ENCODE measurements at regions not wholly inside any gene's neighbourhood (a gene's known extent, or its start where the extent isn't known, plus 50 kb on each side); places are given as distances from the start of the nearest gene placed in this dataset.
"Not testable (repeated sequence)": the region's sequence is repeated elsewhere in the genome, so short reads cannot be mapped to it uniquely, and the experiment has no call there.

DNA sequence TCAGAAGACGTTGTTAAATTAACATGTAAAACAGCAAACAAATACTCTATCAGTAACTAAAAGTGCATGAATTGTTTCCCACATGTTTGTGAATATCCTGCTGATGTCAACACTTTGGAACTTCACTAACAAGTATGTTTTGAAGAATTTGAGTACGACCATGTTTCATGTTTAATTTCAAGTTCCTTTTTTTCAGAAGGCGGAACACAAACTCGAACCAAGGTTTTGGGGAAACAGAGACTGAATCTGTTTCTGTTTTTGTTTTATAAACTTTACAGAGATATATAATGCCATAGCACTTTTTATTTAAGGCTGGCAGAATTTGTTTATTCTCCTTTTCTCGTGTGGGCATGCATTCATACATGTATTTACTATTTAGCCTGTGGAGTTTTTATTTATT is 509.3 kb upstream of the CITED2 start:
- no peaks in the 10 kb centered on the region for H3K4me1 ChIP-seq (ENCODE audit: control insufficient read depth, insufficient read depth, low read length, poor library complexity, severe bottlenecking)
- no peaks in the 10 kb centered on the region for H3K9me3 ChIP-seq (ENCODE audit: control insufficient read depth, low read length)
- no peaks in the 10 kb centered on the region for H3K27me3 ChIP-seq (replicated peaks; ENCODE audit: control insufficient read depth, insufficient read depth, low read length, poor library complexity, severe bottlenecking)
- H3K4me3 ChIP-seq (ENCODE audit: insufficient read depth, low read depth, low read length, poor library complexity, severe bottlenecking) = no peak overlapping the region
- DNase-seq = no peak
- H3K27ac ChIP-seq (ENCODE audit: insufficient read depth, low read length, poor library complexity, severe bottlenecking) = no peak overlapping the region
- no peaks in the 10 kb centered on the region for H3K36me3 ChIP-seq (ENCODE audit: control insufficient read depth, insufficient read depth, low read length)

DNA sequence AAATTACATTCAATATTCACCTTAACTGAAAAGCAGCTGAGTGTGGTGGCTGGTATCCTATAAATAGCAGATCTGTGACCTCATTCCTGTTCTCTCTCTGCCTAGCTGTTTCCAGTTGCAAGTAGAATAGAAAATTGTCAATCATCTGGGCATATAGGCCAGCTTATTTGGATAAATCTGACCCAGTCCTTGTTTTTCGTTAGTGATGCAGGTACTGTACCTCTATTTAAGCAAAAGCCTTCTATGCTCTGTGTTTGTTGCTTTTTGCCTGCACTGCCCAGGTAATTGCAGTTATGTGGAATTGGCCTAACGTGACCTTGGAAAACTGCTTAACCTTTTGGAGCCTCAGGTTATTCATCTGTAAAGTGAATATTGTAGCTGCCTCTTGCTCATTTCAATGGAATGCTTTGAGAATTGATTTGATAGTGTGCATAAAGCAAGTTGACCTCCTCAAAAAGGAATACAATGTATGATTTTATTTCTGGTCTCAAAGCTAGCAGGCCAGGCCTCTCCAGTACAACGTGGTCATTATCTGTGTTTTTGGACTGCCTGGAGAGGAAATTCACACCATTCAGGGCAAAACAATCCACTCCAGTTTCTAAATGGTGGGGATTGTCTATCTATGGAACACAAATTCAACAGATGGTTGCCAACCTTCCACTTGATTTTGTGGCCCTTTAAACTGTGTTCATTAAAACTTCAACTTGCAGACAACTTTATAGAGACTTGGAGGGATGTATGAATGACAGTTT is 508.7 kb upstream of the CITED2 start:
- Histone ChIP-seq H3K27ac (ENCODE audit: insufficient read depth, low read length, poor library complexity, severe bottlenecking) (no peak overlapping the region), H3K27me3 (replicated peaks; ENCODE audit: control insufficient read depth, insufficient read depth, low read length, poor library complexity, severe bottlenecking) (no peaks in the 10 kb centered on the region), H3K36me3 (ENCODE audit: control insufficient read depth, insufficient read depth, low read length) (no peaks in the 10 kb centered on the region), H3K4me3 (ENCODE audit: insufficient read depth, low read depth, low read length, poor library complexity, severe bottlenecking) (no peak overlapping the region), H3K9me3 (ENCODE audit: control insufficient read depth, low read length) (no peaks in the 10 kb centered on the region), H3K4me1 (ENCODE audit: control insufficient read depth, insufficient read depth, low read length, poor library complexity, severe bottlenecking) (no peaks in the 10 kb centered on the region)
- no peak for DNase-seq

DNA sequence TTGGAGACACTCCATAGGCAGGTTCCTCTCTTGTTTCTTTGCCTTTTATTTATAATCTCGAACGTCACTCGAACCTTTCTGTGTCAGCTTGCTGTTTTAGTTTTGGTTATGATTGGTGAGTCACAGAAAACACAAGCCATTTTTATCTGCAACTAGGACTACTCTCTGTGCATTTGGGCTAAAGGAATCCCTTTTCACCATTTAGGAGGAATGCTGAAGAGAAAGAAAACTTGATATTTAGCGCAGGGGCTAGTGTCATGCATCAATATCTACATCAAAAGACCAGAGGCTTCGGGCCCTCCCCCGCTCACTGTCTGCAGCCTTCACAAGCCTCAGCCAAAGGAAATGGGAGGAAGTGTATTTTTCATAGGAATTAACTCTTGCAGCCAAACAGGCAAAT is 507.8 kb upstream of the CITED2 start:
- no peak for DNase-seq
- Histone ChIP-seq H3K27ac (ENCODE audit: insufficient read depth, low read length, poor library complexity, severe bottlenecking) (no peak overlapping the region), H3K4me3 (ENCODE audit: insufficient read depth, low read depth, low read length, poor library complexity, severe bottlenecking) (no peak overlapping the region), H3K36me3 (ENCODE audit: control insufficient read depth, insufficient read depth, low read length) (no peaks in the 10 kb centered on the region), H3K9me3 (ENCODE audit: control insufficient read depth, low read length) (no peaks in the 10 kb centered on the region), H3K4me1 (ENCODE audit: control insufficient read depth, insufficient read depth, low read length, poor library complexity, severe bottlenecking) (no peaks in the 10 kb centered on the region), H3K27me3 (replicated peaks; ENCODE audit: control insufficient read depth, insufficient read depth, low read length, poor library complexity, severe bottlenecking) (no peaks in the 10 kb centered on the region)

DNA sequence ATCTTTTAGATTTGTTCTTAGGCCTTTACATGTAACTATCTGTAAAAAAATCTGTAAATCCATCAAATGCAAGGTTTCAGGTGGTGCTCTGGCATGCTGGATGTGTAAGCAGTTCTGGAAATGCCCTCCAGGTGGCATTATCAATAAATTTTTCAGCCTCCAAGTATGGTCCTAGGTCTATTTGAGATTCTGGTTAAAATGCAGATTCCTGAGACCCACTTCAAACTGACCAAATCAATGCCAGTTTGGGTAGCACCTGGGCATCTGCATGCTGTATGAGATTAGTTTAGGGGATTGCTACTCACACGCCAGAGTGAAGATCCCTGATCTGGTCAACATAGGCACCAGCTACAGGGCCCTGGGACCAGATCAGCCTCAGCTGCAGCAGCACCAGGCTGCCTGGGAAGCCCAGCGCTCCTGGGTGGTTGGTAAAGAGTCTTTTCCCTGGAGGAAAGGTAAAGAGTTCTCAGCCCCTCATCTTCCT is 507.3 kb upstream of the CITED2 start:
- no peak overlapping the region for H3K4me3 ChIP-seq (ENCODE audit: insufficient read depth, low read depth, low read length, poor library complexity, severe bottlenecking)
- no peaks in the 10 kb centered on the region for H3K4me1 ChIP-seq (ENCODE audit: control insufficient read depth, insufficient read depth, low read length, poor library complexity, severe bottlenecking)
- no peaks in the 10 kb centered on the region for H3K36me3 ChIP-seq (ENCODE audit: control insufficient read depth, insufficient read depth, low read length)
- H3K9me3 ChIP-seq (ENCODE audit: control insufficient read depth, low read length) = no peaks in the 10 kb centered on the region
- no peak overlapping the region for H3K27ac ChIP-seq (ENCODE audit: insufficient read depth, low read length, poor library complexity, severe bottlenecking)
- no peak for DNase-seq
- H3K27me3 ChIP-seq (replicated peaks; ENCODE audit: control insufficient read depth, insufficient read depth, low read length, poor library complexity, severe bottlenecking) = no peaks in the 10 kb centered on the region

DNA sequence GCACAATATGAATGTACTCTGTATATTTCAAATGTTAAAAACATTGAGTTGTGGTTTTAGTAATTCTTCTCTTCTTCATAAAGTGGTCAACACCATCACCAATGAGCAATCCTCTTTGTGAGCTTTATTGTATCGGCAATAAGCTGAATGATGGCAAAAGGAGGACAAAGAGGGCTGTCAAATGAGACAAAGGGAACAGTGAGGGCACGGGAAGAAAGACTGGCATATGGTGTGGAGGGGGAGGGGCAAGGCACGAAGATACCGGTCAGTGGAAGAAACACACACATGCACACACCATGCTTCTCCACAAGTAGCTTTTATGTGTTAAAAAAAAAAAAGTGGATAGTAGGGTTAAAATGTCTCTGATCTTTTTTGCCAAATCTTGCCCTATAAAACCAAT is 506.8 kb upstream of the CITED2 start:
- Histone ChIP-seq H3K27ac (ENCODE audit: insufficient read depth, low read length, poor library complexity, severe bottlenecking) (no peak overlapping the region), H3K9me3 (ENCODE audit: control insufficient read depth, low read length) (no peaks in the 10 kb centered on the region), H3K36me3 (ENCODE audit: control insufficient read depth, insufficient read depth, low read length) (no peaks in the 10 kb centered on the region), H3K27me3 (replicated peaks; ENCODE audit: control insufficient read depth, insufficient read depth, low read length, poor library complexity, severe bottlenecking) (no peaks in the 10 kb centered on the region), H3K4me1 (ENCODE audit: control insufficient read depth, insufficient read depth, low read length, poor library complexity, severe bottlenecking) (no peaks in the 10 kb centered on the region), H3K4me3 (ENCODE audit: insufficient read depth, low read depth, low read length, poor library complexity, severe bottlenecking) (no peak overlapping the region)
- no peak for DNase-seq

GRCh38 chr6:139879823-139880356 is 505.4 kb upstream of the CITED2 start:
- H3K27ac ChIP-seq (ENCODE audit: insufficient read depth, low read length, poor library complexity, severe bottlenecking) = no peak overlapping the region
- no peaks in the 10 kb centered on the region for H3K9me3 ChIP-seq (ENCODE audit: control insufficient read depth, low read length)
- no peak overlapping the region for H3K4me3 ChIP-seq (ENCODE audit: insufficient read depth, low read depth, low read length, poor library complexity, severe bottlenecking)
- H3K36me3 ChIP-seq (ENCODE audit: control insufficient read depth, insufficient read depth, low read length) = no peaks in the 10 kb centered on the region
- H3K4me1 ChIP-seq (ENCODE audit: control insufficient read depth, insufficient read depth, low read length, poor library complexity, severe bottlenecking) = no peaks in the 10 kb centered on the region
- H3K27me3 ChIP-seq (replicated peaks; ENCODE audit: control insufficient read depth, insufficient read depth, low read length, poor library complexity, severe bottlenecking) = no peaks in the 10 kb centered on the region
- no peak for DNase-seq

DNA sequence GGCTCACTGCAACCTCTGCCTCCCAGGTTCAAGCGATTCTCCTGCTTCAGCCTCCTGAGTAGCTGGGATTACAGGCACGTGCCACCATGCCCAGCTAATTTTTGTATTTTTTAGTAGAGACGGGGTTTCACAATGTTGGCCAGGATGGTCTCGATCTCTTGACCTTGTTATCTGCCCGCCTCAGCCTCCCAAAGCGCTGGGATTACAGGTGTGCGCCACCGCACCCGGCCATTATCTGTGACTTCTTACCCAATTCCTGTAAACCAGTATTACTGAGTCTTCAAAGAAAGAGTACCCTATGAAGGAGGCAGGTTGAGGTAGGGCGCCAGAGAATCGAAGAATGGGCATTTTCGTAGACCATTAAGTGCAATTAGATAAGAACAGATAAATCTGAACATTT is 504.8 kb upstream of the CITED2 start:
- H3K4me1 ChIP-seq (ENCODE audit: control insufficient read depth, insufficient read depth, low read length, poor library complexity, severe bottlenecking); H3K27me3 ChIP-seq (replicated peaks; ENCODE audit: control insufficient read depth, insufficient read depth, low read length, poor library complexity, severe bottlenecking); H3K36me3 ChIP-seq (ENCODE audit: control insufficient read depth, insufficient read depth, low read length); H3K9me3 ChIP-seq (ENCODE audit: control insufficient read depth, low read length); H3K27ac ChIP-seq (ENCODE audit: insufficient read depth, low read length, poor library complexity, severe bottlenecking); H3K4me3 ChIP-seq (ENCODE audit: insufficient read depth, low read depth, low read length, poor library complexity, severe bottlenecking); DNase-seq: not testable (repeated sequence)

DNA sequence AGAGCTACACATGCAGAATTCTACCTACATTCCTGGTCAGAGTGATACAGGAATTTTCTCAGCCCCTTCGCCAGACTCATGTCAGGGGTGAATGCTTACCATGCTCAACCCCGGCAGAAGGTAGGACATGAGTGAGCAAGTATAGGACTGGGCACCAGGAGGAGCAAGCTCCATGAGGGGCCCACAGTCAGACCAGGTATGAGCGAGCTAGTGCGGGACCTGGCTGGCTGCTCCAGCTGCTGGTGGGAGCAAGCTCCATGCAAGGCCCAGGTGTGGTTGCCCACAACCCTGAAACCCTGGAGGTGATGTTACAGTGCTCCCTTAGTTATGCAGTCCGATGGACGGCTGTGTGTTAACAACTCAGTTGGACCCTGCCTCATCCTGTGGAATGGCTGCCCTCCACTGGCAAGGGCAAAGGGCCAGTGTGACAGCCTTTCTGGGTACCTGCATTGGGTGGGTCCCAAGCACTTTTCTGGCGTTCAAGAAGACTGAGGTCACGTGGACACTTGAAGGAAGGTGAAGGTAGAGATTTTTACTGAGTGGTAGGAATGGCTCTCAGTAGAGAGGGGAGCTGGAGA is 503.5 kb upstream of the CITED2 start:
- Histone ChIP-seq H3K4me1 (ENCODE audit: control insufficient read depth, insufficient read depth, low read length, poor library complexity, severe bottlenecking) (no peaks in the 10 kb centered on the region), H3K4me3 (ENCODE audit: insufficient read depth, low read depth, low read length, poor library complexity, severe bottlenecking) (no peak overlapping the region), H3K27me3 (replicated peaks; ENCODE audit: control insufficient read depth, insufficient read depth, low read length, poor library complexity, severe bottlenecking) (no peaks in the 10 kb centered on the region), H3K9me3 (ENCODE audit: control insufficient read depth, low read length) (no peaks in the 10 kb centered on the region), H3K36me3 (ENCODE audit: control insufficient read depth, insufficient read depth, low read length) (no peaks in the 10 kb centered on the region), H3K27ac (ENCODE audit: insufficient read depth, low read length, poor library complexity, severe bottlenecking) (no peak overlapping the region)
- DNase-seq = no peak

GRCh38 chr6:139872665-139873064 is 498.2 kb upstream of the CITED2 start:
- H3K9me3 ChIP-seq (ENCODE audit: control insufficient read depth, low read length) = no peaks in the 10 kb centered on the region
- no peaks in the 10 kb centered on the region for H3K4me1 ChIP-seq (ENCODE audit: control insufficient read depth, insufficient read depth, low read length, poor library complexity, severe bottlenecking)
- H3K4me3 ChIP-seq (ENCODE audit: insufficient read depth, low read depth, low read length, poor library complexity, severe bottlenecking) = no peak overlapping the region
- H3K27me3 ChIP-seq (replicated peaks; ENCODE audit: control insufficient read depth, insufficient read depth, low read length, poor library complexity, severe bottlenecking) = no peaks in the 10 kb centered on the region
- H3K27ac ChIP-seq (ENCODE audit: insufficient read depth, low read length, poor library complexity, severe bottlenecking) = no peak overlapping the region
- H3K36me3 ChIP-seq (ENCODE audit: control insufficient read depth, insufficient read depth, low read length) = no peaks in the 10 kb centered on the region
- no peak for DNase-seq

- H3K27ac ChIP-seq (ENCODE audit: insufficient read depth, low read length, poor library complexity, severe bottlenecking) = no peak overlapping the region
- H3K9me3 ChIP-seq (ENCODE audit: control insufficient read depth, low read length) = no peaks in the 10 kb centered on the region
- H3K36me3 ChIP-seq (ENCODE audit: control insufficient read depth, insufficient read depth, low read length) = no peaks in the 10 kb centered on the region
- H3K4me3 ChIP-seq (ENCODE audit: insufficient read depth, low read depth, low read length, poor library complexity, severe bottlenecking) = no peak overlapping the region
- no peaks in the 10 kb centered on the region for H3K4me1 ChIP-seq (ENCODE audit: control insufficient read depth, insufficient read depth, low read length, poor library complexity, severe bottlenecking)
- DNase-seq = no peak
- H3K27me3 ChIP-seq (replicated peaks; ENCODE audit: control insufficient read depth, insufficient read depth, low read length, poor library complexity, severe bottlenecking) = no peaks in the 10 kb centered on the region
These were observed 497.5 kb upstream of the CITED2 start for GRCh38 chr6:139871803-139872510.

All from effector memory CD4-positive, alpha-beta T cell (primary cell).